Right kidney (tissue), 1 donor: ENCODE measurements at regions not wholly inside any gene's neighbourhood (a gene's known extent, or its start where the extent isn't known, plus 50 kb on each side); places are given as distances from the start of the nearest gene placed in this dataset.

ENCODE experiments used
- DNase-seq: peaks from one replicate; pipeline ENCODE4 v3.0.0-alpha.2; 2016

GRCh38 chr5:14090755-14091154 is 52.4 kb upstream of the TRIO start:
- DNase-seq: no peak

GRCh38 chr5:14090290-14090689 is 52.9 kb upstream of the TRIO start:
- DNase-seq: no peak

- no peak for DNase-seq
Observed at GRCh38 chr5:14089198-14089597, 53.9 kb upstream of the TRIO start.

GRCh38 chr5:14086261-14086660 is 56.9 kb upstream of the TRIO start:
- DNase-seq: no peak

- DNase-seq: no peak
Observed at GRCh38 chr5:14082973-14083372, 60.2 kb upstream of the TRIO start.

GRCh38 chr5:14082523-14082922 is 60.6 kb upstream of the TRIO start:
- no peak for DNase-seq

- DNase-seq: no peak
Observed at GRCh38 chr5:14081791-14082190, 61.4 kb upstream of the TRIO start.

- no peak for DNase-seq
Observed at GRCh38 chr5:14078716-14079115, 64.4 kb upstream of the TRIO start.

GRCh38 chr5:14077501-14077900 is 65.6 kb upstream of the TRIO start:
- DNase-seq: no peak

GRCh38 chr5:14076561-14076960 is 66.6 kb upstream of the TRIO start:
- no peak for DNase-seq

GRCh38 chr5:14075937-14076336 is 67.2 kb upstream of the TRIO start:
- no peak for DNase-seq

- no peak for DNase-seq
Observed at GRCh38 chr5:14071433-14071832, 71.7 kb upstream of the TRIO start.

GRCh38 chr5:14069021-14069420 is 74.1 kb upstream of the TRIO start:
- no peak for DNase-seq

GRCh38 chr5:14068136-14068535 is 75.0 kb upstream of the TRIO start:
- no peak for DNase-seq

- no peak for DNase-seq
Observed at GRCh38 chr5:14066326-14066725, 76.8 kb upstream of the TRIO start.

GRCh38 chr5:14064841-14065240 is 78.3 kb upstream of the TRIO start:
- no peak for DNase-seq

- DNase-seq: no peak
Observed at GRCh38 chr5:14063691-14064090, 79.5 kb upstream of the TRIO start.

- no peak for DNase-seq
Observed at GRCh38 chr5:14063138-14063537, 80.0 kb upstream of the TRIO start.

- no peak for DNase-seq
Observed at GRCh38 chr5:14062178-14062577, 81.0 kb upstream of the TRIO start.

- DNase-seq: no peak
Observed at GRCh38 chr5:14061106-14061505, 82.0 kb upstream of the TRIO start.

- DNase-seq: no peak
Observed at GRCh38 chr5:14060218-14060617, 82.9 kb upstream of the TRIO start.

GRCh38 chr5:14059810-14060209 is 83.3 kb upstream of the TRIO start:
- DNase-seq: no peak

- DNase-seq: no peak
Observed at GRCh38 chr5:14057289-14057688, 85.9 kb upstream of the TRIO start.

GRCh38 chr5:14056039-14056438 is 87.1 kb upstream of the TRIO start:
- no peak for DNase-seq
